ENCODE measurements at regions not wholly inside any gene's neighbourhood (a gene's known extent, or its start where the extent isn't known, plus 50 kb on each side); places are given as distances from the start of the nearest gene placed in this dataset.

DNA sequence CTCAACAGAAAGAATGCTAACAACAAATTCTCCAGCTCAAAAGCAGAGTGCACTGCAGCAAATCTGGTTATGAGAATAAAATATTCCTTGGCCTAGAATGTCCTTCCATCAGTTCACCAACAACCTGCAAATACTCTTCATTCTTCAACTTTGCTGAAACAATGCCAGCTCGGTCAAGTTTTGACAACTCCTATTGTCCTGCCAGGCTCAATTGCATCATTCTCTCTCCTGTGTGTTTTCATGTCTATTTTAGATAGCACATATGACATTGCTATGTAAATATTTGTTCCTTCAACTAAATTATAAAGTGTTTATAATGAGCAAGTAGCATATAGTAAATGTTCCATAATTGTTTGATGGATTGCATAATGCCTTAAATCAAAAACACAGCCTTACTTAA, 463.8 kb downstream of the TLE1 start:
- Mint-ChIP-seq H3K4me1 (peaks cover 4 to 9% of the 10 kb centered on the region in 2 experiments; a peak in 2 of 4 replicates), H3K9me3 (no peaks in the 10 kb centered on the region; a peak in 1 of 5 replicates), H3K27me3 (ENCODE audit: low read depth) (no peaks in the 10 kb centered on the region), H3K36me3 (ENCODE audit: insufficient read depth in 1 of 3, low read depth in 3 of 3) (no peaks in the 10 kb centered on the region), H3K27ac (no peak overlapping the region), H3K4me3 (no peak overlapping the region)
- H3K56ac ChIP-seq (ENCODE audit: insufficient read length, low read depth, low read length): no peak overlapping the region
- no peak overlapping the region for H2BK15ac ChIP-seq (ENCODE audit: low read depth, low read length)
- no peaks in the 10 kb centered on the region for H3K9me3 ChIP-seq (ENCODE audit: control insufficient read depth, low read depth, low read length)
- no peak overlapping the region for H3K4me2 ChIP-seq (ENCODE audit: insufficient read depth, insufficient read length, low read length)
- H3T11ph ChIP-seq (ENCODE audit: low read length): no peak overlapping the region
- H3K4ac ChIP-seq (ENCODE audit: low read depth, low read length): no peak overlapping the region
- H3K14ac ChIP-seq (ENCODE audit: insufficient read depth, low read length): no peak overlapping the region
- H3K27ac ChIP-seq (ENCODE audit: insufficient read length, low read depth, low read length): no peak overlapping the region
- H3K4me1 ChIP-seq (ENCODE audit: insufficient read depth, low read length): no peaks in the 10 kb centered on the region; the same call in 1 of the 2 replicates
- H2BK5ac ChIP-seq (ENCODE audit: insufficient read length, low read length): no peak overlapping the region
- no peak overlapping the region for H4K8ac ChIP-seq (replicated peaks; ENCODE audit: insufficient read length, low read depth, low read length)
- no peak overlapping the region for H3K9ac ChIP-seq (ENCODE audit: extremely low read depth, insufficient read length, low read length)
- no peak for DNase-seq
- no CpG with 5 or more reads among the region's 1 CpG for WGBS (ENCODE audit: extremely low coverage, insufficient read length, low lambda C conversion rate)
- H2BK12ac ChIP-seq (ENCODE audit: insufficient read length, low read depth, low read length): no peak overlapping the region
- H2AK5ac ChIP-seq (ENCODE audit: insufficient read length, low read length): no peak overlapping the region
- H3K18ac ChIP-seq (ENCODE audit: insufficient read length, low read depth, low read length): no peak overlapping the region
- no peaks in the 10 kb centered on the region for H3K23me2 ChIP-seq (ENCODE audit: insufficient read length, low read depth, low read length, poor library complexity, severe bottlenecking)
- H3K27me3 ChIP-seq (ENCODE audit: insufficient read depth, low read length): no peaks in the 10 kb centered on the region
- H2BK20ac ChIP-seq (ENCODE audit: low read depth, low read length, poor library complexity, severe bottlenecking): no peak overlapping the region
- no peaks in the 10 kb centered on the region for H3K79me1 ChIP-seq (ENCODE audit: insufficient read depth, low read depth, low read length, poor library complexity, severe bottlenecking)
- no peak overlapping the region for H4K5ac ChIP-seq (ENCODE audit: insufficient read length, low read depth, low read length)
- H3K23ac ChIP-seq (ENCODE audit: insufficient read length, low read depth, low read length): no peak overlapping the region
- no peaks in the 10 kb centered on the region for H3K79me2 ChIP-seq (ENCODE audit: insufficient read depth, low read length)
- TF ChIP-seq, protein P1, sequence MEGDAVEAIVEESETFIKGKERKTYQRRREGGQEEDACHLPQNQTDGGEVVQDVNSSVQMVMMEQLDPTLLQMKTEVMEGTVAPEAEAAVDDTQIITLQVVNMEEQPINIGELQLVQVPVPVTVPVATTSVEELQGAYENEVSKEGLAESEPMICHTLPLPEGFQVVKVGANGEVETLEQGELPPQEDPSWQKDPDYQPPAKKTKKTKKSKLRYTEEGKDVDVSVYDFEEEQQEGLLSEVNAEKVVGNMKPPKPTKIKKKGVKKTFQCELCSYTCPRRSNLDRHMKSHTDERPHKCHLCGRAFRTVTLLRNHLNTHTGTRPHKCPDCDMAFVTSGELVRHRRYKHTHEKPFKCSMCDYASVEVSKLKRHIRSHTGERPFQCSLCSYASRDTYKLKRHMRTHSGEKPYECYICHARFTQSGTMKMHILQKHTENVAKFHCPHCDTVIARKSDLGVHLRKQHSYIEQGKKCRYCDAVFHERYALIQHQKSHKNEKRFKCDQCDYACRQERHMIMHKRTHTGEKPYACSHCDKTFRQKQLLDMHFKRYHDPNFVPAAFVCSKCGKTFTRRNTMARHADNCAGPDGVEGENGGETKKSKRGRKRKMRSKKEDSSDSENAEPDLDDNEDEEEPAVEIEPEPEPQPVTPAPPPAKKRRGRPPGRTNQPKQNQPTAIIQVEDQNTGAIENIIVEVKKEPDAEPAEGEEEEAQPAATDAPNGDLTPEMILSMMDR (conservative IDR thresholded peaks at IDR 0.05): no peak
- H4K20me1 ChIP-seq (ENCODE audit: control insufficient read depth, insufficient read depth, insufficient read length): no peaks in the 10 kb centered on the region
- no peak overlapping the region for H4K91ac ChIP-seq (ENCODE audit: insufficient read length, low read depth, low read length)
- H2AFZ ChIP-seq (ENCODE audit: low read length): no peak overlapping the region
- no peak overlapping the region for H2BK120ac ChIP-seq (ENCODE audit: low read depth, low read length, poor library complexity, severe bottlenecking)

Measured in H9 (cell line).